Prostate gland (tissue), 2 donors: ENCODE measurements at regions not wholly inside any gene's neighbourhood (a gene's known extent, or its start where the extent isn't known, plus 50 kb on each side); places are given as distances from the start of the nearest gene placed in this dataset.

Experiments
- POLR2A ChIP-seq: fragments of 450-650 bp; IDR thresholded peaks from one replicate; pipeline ENCODE4 v1.6.1; 2016; ENCODE audit warnings: antibody characterized with exemption, mild to moderate bottlenecking
- POLR2AphosphoS5 ChIP-seq: sonication (generic); formaldehyde crosslinking; IDR thresholded peaks from one replicate; pipeline ENCODE4 v1.6.1; 2017; ENCODE audit warnings: antibody characterized with exemption
- TF ChIP-seq, protein P1 (sequence below), 4 experiments: fragments of 200-600 bp in 2 of 4; fragments of 450-650 bp in 2 of 4; sonication (generic) in 2 of 4; IDR thresholded peaks; 1 replicate in 3 of 4; 2 replicates in 1 of 4; pipeline ENCODE4 v1.5.1; 2016 to 2019; ENCODE audit warnings: antibody characterized with exemption in 4 of 4, mild to moderate bottlenecking in 2 of 4, moderate library complexity in 2 of 4

GRCh38 chr18:28903306-28903705, 726.4 kb upstream of the CDH2 start:
- TF ChIP-seq, protein P1, sequence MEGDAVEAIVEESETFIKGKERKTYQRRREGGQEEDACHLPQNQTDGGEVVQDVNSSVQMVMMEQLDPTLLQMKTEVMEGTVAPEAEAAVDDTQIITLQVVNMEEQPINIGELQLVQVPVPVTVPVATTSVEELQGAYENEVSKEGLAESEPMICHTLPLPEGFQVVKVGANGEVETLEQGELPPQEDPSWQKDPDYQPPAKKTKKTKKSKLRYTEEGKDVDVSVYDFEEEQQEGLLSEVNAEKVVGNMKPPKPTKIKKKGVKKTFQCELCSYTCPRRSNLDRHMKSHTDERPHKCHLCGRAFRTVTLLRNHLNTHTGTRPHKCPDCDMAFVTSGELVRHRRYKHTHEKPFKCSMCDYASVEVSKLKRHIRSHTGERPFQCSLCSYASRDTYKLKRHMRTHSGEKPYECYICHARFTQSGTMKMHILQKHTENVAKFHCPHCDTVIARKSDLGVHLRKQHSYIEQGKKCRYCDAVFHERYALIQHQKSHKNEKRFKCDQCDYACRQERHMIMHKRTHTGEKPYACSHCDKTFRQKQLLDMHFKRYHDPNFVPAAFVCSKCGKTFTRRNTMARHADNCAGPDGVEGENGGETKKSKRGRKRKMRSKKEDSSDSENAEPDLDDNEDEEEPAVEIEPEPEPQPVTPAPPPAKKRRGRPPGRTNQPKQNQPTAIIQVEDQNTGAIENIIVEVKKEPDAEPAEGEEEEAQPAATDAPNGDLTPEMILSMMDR (IDR thresholded peaks at IDR 0.05), result no peak
- TF ChIP-seq POLR2AphosphoS5 (no peak), POLR2A (no peak)
